Activated CD4-positive, alpha-beta memory T cell treated with anti-CD3 and anti-CD28 coated beads for 36 hours (primary cell): ENCODE measurements at regions not wholly inside any gene's neighbourhood (a gene's known extent, or its start where the extent isn't known, plus 50 kb on each side); places are given as distances from the start of the nearest gene placed in this dataset.
A peak's percentile ranks its signal among the peaks of the same experiment; 100 is the strongest.
"Not testable (repeated sequence)": the region's sequence is repeated elsewhere in the genome, so short reads cannot be mapped to it uniquely, and the experiment has no call there.

ENCODE experiments used
- CTCF ChIA-PET: fragments of 350-600 bp; sonication (Branson Sonifier 250); formaldehyde crosslinking; loops from one replicate; lab custom pipeline; 2021; ENCODE audit warnings: antibody characterized with exemption, inconsistent platforms; lab: Charles Lee
- POLR2A ChIA-PET: fragments of 350-600 bp; sonication (Branson Sonifier 250); formaldehyde crosslinking; loops from one replicate; lab custom pipeline; 2021; ENCODE audit warnings: antibody characterized with exemption; lab: Charles Lee
- DNase-seq: peaks from one replicate; pipeline ENCODE4 v3.0.0-alpha.2; 2020
- H3K27ac Mint-ChIP-seq: one replicate; pipeline ENCODE4 v1.8.0; 2021; ENCODE audit warnings: mixed read lengths
- H3K27me3 Mint-ChIP-seq: one replicate; pipeline ENCODE4 v1.8.0; 2021; ENCODE audit warnings: mixed read lengths
- H3K36me3 Mint-ChIP-seq: one replicate; pipeline ENCODE4 v1.8.0; 2021; ENCODE audit warnings: mixed read lengths
- H3K4me1 Mint-ChIP-seq: one replicate; pipeline ENCODE4 v1.8.0; 2021; ENCODE audit warnings: low read depth, mixed read lengths
- H3K4me3 Mint-ChIP-seq: one replicate; pipeline ENCODE4 v1.8.0; 2021; ENCODE audit warnings: mild to moderate bottlenecking, mixed read lengths
- H3K9me3 Mint-ChIP-seq: one replicate; pipeline ENCODE4 v1.8.0; 2021; ENCODE audit warnings: mixed read lengths
- intact Hi-C: fragments of 100-400 bp; cut with micrococcal nuclease; formaldehyde crosslinking; loops from one replicate; pipeline ENCODE4 v1.15.1; 2023

DNA sequence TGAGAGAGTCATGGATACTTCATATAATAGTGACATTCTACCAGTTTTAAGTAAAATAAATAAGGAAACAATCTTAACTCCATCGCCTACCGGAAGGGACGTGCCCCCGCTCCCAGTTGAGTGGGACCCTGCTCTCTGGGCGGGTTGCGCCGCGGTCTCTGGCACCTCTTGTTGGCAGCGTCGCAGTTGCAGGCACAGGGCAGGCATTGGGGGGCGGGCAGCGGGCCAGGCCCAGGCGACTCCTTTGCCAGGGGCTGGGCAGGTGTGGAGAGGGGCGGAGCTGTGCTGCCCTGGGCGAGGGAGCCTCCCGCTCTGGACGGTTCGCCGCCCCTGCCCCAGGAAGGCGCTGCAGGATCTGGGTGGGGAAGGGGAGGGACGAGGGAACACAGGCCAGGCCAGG, 1500.6 kb downstream of the FOXD4L5 start:
- H3K4me3 Mint-ChIP-seq, H3K36me3 Mint-ChIP-seq, CTCF ChIA-PET, intact Hi-C loops, H3K27ac Mint-ChIP-seq, H3K27me3 Mint-ChIP-seq, DNase-seq, POLR2A ChIA-PET, H3K4me1 Mint-ChIP-seq: not testable (repeated sequence)
- H3K9me3 Mint-ChIP-seq = peaks cover 13% of the 10 kb centered on the region

DNA sequence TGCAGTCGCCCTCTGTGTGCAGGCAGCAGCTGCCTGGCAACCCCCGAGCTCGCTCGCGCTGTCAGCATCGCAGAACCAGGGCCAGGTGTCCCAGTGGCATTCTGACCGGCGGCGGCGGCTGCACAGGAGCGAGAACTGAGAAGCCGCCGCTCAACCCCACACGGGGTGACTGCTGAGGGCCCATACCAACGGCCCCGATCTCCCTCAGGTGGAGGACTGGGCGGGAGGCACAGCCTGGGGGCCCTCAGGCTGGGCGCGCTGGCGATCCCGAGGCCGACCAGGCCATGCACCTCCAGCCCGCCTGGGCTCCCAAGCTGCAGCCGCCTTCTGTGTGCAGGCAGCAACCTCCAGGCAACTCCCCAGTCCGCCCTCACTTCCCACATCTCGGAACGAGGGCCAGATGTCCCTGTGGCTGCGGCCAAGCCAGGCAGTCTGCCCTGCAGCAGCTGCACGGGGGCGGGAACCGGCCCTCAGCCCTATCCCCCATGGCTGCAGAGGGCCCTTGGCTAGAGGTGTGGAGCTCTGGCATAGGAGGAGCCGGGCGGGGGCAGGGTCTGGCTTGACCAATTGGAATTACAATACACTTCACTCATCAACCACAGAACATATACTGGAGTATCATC, 1503.1 kb downstream of the FOXD4L5 start:
- H3K27ac Mint-ChIP-seq, DNase-seq, H3K4me3 Mint-ChIP-seq, H3K27me3 Mint-ChIP-seq, CTCF ChIA-PET, H3K4me1 Mint-ChIP-seq, H3K9me3 Mint-ChIP-seq, intact Hi-C loops, H3K36me3 Mint-ChIP-seq, POLR2A ChIA-PET: not testable (repeated sequence)

DNA sequence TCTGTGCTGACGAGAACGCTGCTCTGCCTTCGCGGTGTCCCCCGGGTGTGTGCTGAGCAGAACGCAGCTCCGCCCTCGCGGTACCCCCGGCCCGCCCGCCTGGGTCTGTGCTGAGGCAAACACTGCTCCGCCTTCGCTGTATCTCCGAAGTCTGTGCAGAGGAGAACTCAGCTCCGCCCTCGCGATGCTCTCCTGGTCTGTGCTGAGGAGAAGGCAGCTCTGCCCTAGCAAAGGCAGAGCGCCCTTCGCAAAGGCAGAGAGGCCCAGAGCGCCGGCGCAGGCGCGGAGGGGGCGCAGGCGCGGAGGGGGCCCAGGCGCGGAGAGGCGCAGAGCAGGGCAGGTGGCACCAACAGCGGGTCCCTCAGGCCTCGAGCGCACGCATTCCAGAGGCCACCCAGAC, 1503.6 kb downstream of the FOXD4L5 start:
- H3K4me3 Mint-ChIP-seq, POLR2A ChIA-PET, CTCF ChIA-PET, H3K4me1 Mint-ChIP-seq, H3K36me3 Mint-ChIP-seq, H3K27ac Mint-ChIP-seq, intact Hi-C loops, DNase-seq, H3K9me3 Mint-ChIP-seq, H3K27me3 Mint-ChIP-seq: not testable (repeated sequence)

DNA sequence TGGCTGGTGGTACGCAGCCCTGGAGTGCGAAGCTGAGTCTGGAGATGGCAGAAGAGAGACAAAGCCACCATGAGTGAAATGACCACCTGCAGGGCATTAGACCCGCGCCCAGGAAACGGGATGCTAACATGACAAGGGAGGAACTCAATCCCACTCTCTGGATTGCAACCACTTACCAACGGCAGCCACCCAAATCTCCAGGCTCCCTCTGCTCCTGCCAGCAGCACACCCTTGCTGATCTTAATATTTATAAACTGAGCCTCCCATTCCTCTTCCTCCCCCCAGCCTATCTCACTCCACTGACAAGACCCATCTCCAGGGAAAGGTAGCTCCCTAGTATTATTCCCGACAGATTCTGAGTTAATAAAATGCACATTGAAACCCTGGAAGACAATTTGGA, 1508.8 kb downstream of the FOXD4L5 start:
- H3K36me3 Mint-ChIP-seq, H3K27me3 Mint-ChIP-seq, H3K4me1 Mint-ChIP-seq, DNase-seq, H3K27ac Mint-ChIP-seq, H3K9me3 Mint-ChIP-seq, H3K4me3 Mint-ChIP-seq, CTCF ChIA-PET, POLR2A ChIA-PET, intact Hi-C loops: not testable (repeated sequence)

DNA sequence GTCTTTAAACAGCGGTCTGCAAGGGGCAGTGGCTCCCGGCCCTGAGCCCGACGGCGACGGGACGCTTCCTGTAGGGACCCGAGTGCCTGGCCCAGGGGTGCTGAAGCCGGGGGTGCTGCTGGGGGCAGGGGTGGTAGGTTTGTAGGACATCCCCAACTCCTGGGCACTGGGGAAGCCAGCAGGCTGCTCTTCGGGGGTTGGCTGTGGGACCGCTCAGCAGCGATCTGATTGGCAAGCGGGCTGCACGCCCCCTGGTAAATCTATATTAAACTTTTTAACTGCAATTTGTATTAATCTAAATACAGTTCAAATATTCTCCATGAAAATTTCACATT, 1510.0 kb downstream of the FOXD4L5 start:
- H3K36me3 Mint-ChIP-seq, intact Hi-C loops, DNase-seq, CTCF ChIA-PET, H3K9me3 Mint-ChIP-seq, H3K27ac Mint-ChIP-seq, H3K27me3 Mint-ChIP-seq, H3K4me3 Mint-ChIP-seq, POLR2A ChIA-PET, H3K4me1 Mint-ChIP-seq: not testable (repeated sequence)

DNA sequence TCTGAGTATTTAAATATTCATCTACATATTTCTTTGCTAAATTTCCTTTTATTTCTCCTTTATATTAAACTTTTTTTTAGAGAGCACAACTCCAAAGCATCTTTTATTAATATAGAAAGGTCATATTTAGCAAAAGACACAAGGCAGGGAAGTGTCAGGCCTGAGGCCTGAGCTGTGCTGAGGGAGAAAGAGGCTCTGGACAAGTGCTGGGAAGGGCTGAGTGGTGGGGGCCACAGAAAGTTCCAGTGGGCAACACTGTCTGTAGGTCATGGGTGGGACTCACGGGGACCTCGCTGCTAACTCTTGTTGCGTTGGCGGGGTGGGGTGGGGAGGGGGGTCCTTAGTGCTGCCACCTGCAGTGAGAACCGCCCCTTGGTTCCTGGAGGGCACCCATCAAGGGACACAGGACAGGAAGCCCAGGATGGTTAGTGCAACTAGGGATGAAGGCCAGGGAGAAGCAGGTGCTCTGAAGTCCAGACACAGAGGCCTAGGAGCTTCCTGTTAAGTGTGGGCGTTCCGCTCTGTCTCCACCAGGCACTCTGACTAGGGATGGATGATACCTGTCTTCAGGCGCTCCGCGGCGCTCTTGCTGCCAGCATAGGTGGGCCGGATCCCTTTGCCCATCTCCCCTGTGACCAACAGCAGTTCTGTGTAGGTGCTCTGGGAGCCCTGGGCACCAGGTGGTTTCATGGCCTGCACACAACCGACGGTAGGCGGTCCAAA, 1510.5 kb downstream of the FOXD4L5 start:
- H3K4me3 Mint-ChIP-seq, POLR2A ChIA-PET, intact Hi-C loops, H3K27ac Mint-ChIP-seq, H3K36me3 Mint-ChIP-seq, CTCF ChIA-PET, DNase-seq, H3K27me3 Mint-ChIP-seq, H3K4me1 Mint-ChIP-seq, H3K9me3 Mint-ChIP-seq: not testable (repeated sequence)

DNA sequence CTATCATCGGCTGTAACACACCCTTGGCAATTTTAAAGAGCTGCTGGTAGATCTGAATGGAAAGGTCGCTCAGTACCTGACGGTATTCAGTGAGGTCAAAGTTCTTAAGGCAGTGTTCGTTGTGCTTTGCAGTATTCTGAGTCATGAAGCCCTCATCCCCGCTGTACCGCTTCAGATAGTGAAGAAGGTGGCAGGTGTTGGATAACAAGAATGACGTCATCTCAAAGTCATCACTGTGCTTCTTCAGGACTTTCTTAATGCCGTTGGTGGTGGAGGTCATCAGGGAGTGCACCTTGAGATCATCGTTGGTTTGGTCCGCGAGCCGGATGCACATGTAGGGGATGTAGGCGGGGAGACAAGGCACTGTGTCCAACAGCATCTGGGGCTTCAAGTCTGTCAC, 1522.8 kb downstream of the FOXD4L5 start:
- intact Hi-C loops, CTCF ChIA-PET, H3K27me3 Mint-ChIP-seq, DNase-seq, POLR2A ChIA-PET, H3K4me3 Mint-ChIP-seq, H3K4me1 Mint-ChIP-seq, H3K36me3 Mint-ChIP-seq, H3K27ac Mint-ChIP-seq, H3K9me3 Mint-ChIP-seq: not testable (repeated sequence)

DNA sequence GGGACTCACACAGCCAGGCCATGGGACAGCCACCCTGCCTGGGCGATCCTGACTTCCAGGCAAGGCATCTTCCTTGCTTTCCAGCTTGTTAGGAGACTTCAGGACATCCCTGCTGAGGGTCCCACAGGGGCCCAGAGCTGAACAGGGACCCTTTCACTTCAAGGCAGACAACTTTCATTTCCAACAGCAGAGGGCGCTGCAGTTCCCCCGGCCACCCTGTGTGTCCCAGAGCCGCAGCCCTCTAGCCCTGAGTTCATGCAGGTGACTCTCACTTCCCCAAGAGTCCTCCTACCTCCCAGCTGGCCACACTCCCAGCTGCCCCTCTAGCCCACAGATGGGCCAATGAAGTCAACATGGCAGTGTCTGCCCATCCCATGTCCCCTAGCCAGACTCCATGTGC, 1556.0 kb downstream of the FOXD4L5 start:
- DNase-seq, POLR2A ChIA-PET, H3K27me3 Mint-ChIP-seq, H3K36me3 Mint-ChIP-seq, intact Hi-C loops, H3K27ac Mint-ChIP-seq, CTCF ChIA-PET, H3K4me1 Mint-ChIP-seq, H3K9me3 Mint-ChIP-seq, H3K4me3 Mint-ChIP-seq: not testable (repeated sequence)

DNA sequence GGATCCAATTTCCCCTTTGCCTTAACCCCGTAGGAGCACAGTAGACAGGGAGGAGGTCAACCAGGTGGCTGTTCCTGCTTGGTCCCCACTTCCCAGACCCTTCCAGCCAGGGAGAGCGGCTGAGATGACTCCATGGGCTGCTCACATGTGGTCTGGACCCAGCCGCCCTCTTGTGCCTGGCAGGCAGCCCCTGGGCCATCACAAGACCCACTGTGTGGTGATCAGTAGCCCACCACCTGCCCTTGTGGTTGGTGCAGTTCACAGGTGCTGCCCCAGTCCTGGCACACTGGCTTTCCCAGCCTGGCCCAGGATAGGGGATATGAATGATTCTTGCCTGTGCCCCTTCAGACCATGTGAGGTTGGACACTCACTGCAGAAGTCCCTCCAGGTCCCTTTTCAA, 1556.7 kb downstream of the FOXD4L5 start:
- Mint-ChIP-seq H3K36me3 (no peaks in the 10 kb centered on the region), H3K4me3 (no peak overlapping the region), H3K27me3 (no peaks in the 10 kb centered on the region), H3K9me3 (no peaks in the 10 kb centered on the region), H3K4me1 (no peaks in the 10 kb centered on the region), H3K27ac (no peak overlapping the region)
- CTCF ChIA-PET = no interaction called here
- POLR2A ChIA-PET = no interaction called here
- DNase-seq = no peak
- intact Hi-C loops = no loop called here

DNA sequence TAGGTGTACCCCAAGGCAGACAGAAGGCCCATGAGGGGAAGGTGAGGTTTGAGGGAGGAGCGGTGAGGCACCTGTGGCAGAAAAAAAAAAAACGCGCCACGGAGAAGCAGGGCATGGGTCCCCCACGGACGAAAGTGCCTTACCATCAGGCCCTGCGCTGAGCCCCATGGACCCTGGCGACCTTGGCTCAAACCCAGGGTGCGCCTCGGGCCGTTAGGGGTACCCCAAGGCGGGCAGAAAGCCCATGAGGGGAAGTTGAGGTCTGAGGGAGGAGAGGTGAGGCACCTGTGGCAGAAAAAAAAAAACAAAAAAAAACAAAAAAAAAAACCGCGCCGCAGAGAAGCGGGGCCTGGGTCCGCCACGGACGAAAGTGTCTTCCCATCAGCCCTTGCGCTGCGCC, 1576.7 kb downstream of the FOXD4L5 start:
- H3K9me3 Mint-ChIP-seq, H3K36me3 Mint-ChIP-seq, DNase-seq, intact Hi-C loops, H3K27ac Mint-ChIP-seq, POLR2A ChIA-PET, CTCF ChIA-PET, H3K4me1 Mint-ChIP-seq, H3K4me3 Mint-ChIP-seq, H3K27me3 Mint-ChIP-seq: not testable (repeated sequence)

DNA sequence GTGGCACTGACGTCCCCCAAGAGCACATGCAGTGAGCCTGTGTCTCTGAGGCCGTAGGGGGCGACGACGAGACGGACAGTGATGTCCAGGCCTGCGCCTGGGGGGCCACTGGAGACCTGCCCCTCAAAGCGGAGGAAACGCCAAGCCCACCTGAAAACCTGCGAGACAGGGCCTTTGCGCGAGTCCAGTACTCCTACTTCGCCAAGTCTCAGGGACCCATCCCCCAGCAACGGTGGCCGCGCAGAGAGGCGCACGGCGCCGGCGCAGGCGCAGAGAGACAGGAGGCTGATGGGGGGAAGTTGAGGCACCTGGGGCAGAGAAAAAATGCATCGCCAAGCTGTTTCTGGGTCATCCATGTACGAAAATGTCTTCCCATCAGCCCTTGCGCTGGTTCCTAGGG, 1580.6 kb downstream of the FOXD4L5 start:
- H3K9me3 Mint-ChIP-seq = peaks cover 13% of the 10 kb centered on the region
- intact Hi-C loops, H3K27me3 Mint-ChIP-seq, H3K36me3 Mint-ChIP-seq, H3K4me3 Mint-ChIP-seq, POLR2A ChIA-PET, H3K4me1 Mint-ChIP-seq, CTCF ChIA-PET, DNase-seq, H3K27ac Mint-ChIP-seq: not testable (repeated sequence)

DNA sequence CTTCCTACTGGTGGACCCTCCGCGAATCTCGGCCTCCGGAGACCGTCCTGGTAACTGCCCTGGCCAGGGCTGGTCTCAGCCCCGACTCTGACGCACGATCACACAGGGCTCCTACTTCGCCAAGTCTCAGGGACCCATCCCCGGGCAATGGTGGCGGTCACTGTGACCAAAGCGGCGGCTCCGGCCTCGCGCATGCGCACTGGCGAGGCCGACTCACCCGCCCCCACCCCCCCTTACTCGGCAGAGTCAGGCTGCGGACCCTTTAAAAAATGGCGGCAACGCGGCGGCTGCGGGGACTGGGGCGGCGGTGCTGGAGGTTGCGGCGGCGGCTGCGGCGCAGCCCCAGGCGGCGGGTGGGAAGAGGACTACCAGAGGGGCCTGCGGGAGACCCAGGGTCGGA, 1581.3 kb downstream of the FOXD4L5 start:
- H3K4me3 Mint-ChIP-seq, H3K27ac Mint-ChIP-seq, H3K36me3 Mint-ChIP-seq, H3K4me1 Mint-ChIP-seq, POLR2A ChIA-PET, intact Hi-C loops, CTCF ChIA-PET, H3K27me3 Mint-ChIP-seq: not testable (repeated sequence)
- H3K9me3 Mint-ChIP-seq = peaks cover 13% of the 10 kb centered on the region
- peak; percentile 24 for DNase-seq

DNA sequence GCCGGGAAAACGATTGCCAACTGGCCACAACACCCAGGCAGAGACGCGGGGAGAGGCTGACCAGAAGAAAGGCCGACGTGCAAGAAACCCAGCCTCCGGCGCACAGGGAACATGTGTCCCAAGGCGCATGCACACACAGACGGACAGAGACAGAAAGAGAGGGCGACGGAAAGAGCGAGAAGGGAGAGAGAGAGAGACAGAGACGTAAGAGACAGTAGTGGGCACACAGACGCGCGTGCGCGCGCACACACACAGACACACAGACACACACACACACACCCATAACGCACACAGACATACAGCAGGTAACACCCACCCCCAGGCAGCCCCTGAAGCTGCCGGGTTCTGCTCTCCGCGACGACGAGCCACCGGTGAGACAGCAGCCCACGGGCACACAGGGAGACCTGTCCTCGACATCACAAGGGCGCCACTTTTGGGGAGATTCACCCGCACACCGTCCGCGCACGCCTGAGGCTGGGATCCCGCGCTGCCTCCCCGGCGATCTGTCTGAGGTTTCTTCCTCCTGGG, 1581.8 kb downstream of the FOXD4L5 start:
- CTCF ChIA-PET, POLR2A ChIA-PET: not testable (repeated sequence)

More for the DNA sequence above, 1581.8 kb downstream of the FOXD4L5 start:
- H3K27ac Mint-ChIP-seq, H3K27me3 Mint-ChIP-seq, intact Hi-C loops, H3K36me3 Mint-ChIP-seq, DNase-seq, H3K4me3 Mint-ChIP-seq, H3K4me1 Mint-ChIP-seq: not testable (repeated sequence)
- H3K9me3 Mint-ChIP-seq = peaks cover 13% of the 10 kb centered on the region
